GM21529 (cell line): ENCODE measurements at regions not wholly inside any gene's neighbourhood (a gene's known extent, or its start where the extent isn't known, plus 50 kb on each side); places are given as distances from the start of the nearest gene placed in this dataset.
"Not testable (repeated sequence)": the region's sequence is repeated elsewhere in the genome, so short reads cannot be mapped to it uniquely, and the experiment has no call there.

Source experiments
- ATAC-seq: cut with Tn5 transposase; IDR thresholded peaks from one replicate; pipeline ENCODE4 v1.9.1; 2021; ENCODE audit not compliant: unreplicated experiment

- no peak for ATAC-seq
Measured at GRCh38 chr6:154920495-154921200, 74.5 kb upstream of the TIAM2 start.

GRCh38 chr6:154921482-154921881, 73.6 kb upstream of the TIAM2 start:
- peak; percentile 64 for ATAC-seq

- no peak for ATAC-seq
Measured at GRCh38 chr6:154923199-154923869, 71.8 kb upstream of the TIAM2 start.

GRCh38 chr6:154925130-154925529, 70.0 kb upstream of the TIAM2 start:
- no peak for ATAC-seq

GRCh38 chr6:154926366-154926765, 68.7 kb upstream of the TIAM2 start:
- no peak for ATAC-seq

GRCh38 chr6:154928325-154928922, 66.7 kb upstream of the TIAM2 start:
- ATAC-seq: peak; percentile 79

GRCh38 chr6:154930451-154930851, 64.7 kb upstream of the TIAM2 start:
- ATAC-seq: no peak

- ATAC-seq: no peak
Measured at GRCh38 chr6:154931711-154932424, 63.2 kb upstream of the TIAM2 start.

GRCh38 chr6:154932515-154933027, 62.5 kb upstream of the TIAM2 start:
- ATAC-seq: no peak

- ATAC-seq: no peak
Measured at GRCh38 chr6:154933181-154933827, 61.8 kb upstream of the TIAM2 start.

- ATAC-seq: no peak
Measured at GRCh38 chr6:154937306-154938220, 57.6 kb upstream of the TIAM2 start.

GRCh38 chr6:154938221-154938580, 56.9 kb upstream of the TIAM2 start:
- ATAC-seq: no peak

- not testable (repeated sequence) for ATAC-seq
Measured at GRCh38 chr6:154938727-154939285, 56.3 kb upstream of the TIAM2 start.

- ATAC-seq: no peak
Measured at GRCh38 chr6:154942770-154943169, 52.3 kb upstream of the TIAM2 start.

- no peak for ATAC-seq
Measured at GRCh38 chr6:154945271-154945890, 49.7 kb upstream of the TIAM2 start.
